NCI-H446 (cell line): ENCODE measurements at regions not wholly inside any gene's neighbourhood (a gene's known extent, or its start where the extent isn't known, plus 50 kb on each side); places are given as distances from the start of the nearest gene placed in this dataset.
"Not testable (repeated sequence)": the region's sequence is repeated elsewhere in the genome, so short reads cannot be mapped to it uniquely, and the experiment has no call there.

Experiments used
- DNase-seq, 2 experiments: peaks; one replicate each; lab custom pipeline; 2025; lab: John Stamatoyannopoulos, UW

DNA sequence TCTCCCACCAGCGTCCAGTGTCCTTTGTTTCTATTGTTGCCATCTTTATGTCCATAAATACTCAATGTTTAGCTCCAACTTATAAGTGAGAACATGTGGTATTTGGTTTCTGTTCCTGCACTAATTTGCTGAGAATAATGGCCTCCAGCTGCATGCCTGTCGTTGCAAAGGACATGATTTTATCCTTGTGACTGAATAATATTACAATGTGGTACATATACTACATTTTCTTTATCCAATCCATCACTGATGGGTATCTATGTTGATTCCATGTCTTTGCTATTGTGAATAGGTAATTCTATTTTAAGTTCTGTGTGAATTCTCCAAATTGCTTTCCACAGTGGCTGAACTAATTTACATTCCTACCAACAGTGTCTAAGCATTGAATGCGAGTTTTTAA, 578.6 kb upstream of the CA10 start:
- DNase-seq, result no peak

GRCh38 chr17:52732841-52733240, 574.3 kb upstream of the CA10 start:
- no peak for DNase-seq

DNA sequence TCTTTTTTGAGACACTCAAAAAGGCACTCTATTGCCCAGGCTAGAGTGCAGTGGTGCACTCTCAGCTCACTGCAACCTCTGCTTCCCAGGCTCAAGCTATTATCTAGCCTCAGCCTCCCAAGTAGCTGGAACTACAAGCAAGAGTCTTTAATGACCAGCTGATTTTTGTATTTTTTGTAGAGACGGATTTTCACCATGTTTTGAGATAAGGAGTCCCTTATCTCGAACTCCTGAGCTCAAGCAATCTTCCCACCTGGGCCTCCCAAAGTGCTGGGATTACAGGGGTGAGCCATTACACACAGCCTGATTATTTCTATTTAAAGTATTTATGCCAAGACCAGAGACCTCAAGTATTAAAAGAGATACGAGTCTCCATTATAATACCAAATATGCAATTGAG, 566.1 kb upstream of the CA10 start:
- DNase-seq, result no peak

DNA sequence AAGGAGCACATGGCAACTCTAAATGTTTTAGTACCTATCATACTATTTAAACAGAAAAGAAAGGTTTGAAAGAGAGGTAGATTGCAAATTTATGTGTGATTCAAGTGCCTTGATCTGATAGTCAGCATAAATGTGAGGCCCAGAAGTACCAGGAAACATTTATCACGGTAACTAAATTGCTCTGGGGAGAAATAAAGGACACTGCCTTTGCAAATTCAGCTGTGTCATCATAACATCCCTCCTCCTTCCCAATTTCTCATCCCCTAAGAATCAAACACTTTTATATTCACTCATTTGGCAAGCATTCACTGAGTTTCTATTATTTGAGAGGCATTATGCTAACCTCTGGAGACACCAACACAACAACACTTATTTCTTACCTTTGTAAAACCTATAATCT, 563.4 kb upstream of the CA10 start:
- DNase-seq, result no peak

- no peak for DNase-seq
Observed at GRCh38 chr17:52710363-52710901, 551.9 kb upstream of the CA10 start.

GRCh38 chr17:52709724-52710123, 551.2 kb upstream of the CA10 start:
- DNase-seq, result no peak

- DNase-seq, result no peak
Observed at GRCh38 chr17:52696362-52696761, 537.8 kb upstream of the CA10 start.

DNA sequence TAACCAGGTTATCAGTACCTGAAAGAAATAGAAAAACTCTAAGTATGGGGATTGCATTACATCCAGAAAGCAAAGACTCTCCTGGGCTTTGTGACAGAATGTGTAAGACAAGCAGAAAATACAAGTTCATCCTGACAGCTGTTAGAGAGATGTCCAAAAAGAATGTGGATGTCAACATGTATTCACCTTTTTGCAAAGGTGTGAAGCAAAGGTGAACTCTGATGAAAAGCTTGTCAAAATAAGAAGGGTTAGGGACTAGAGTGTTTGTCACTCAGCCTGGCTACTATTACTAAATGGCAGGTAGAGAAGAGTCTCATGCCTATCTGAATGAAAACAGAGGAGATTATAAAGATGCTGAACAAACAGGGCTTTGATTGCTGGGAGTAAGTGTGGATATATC, 527.6 kb upstream of the CA10 start:
- no peak for DNase-seq

GRCh38 chr17:52681480-52681879, 523.0 kb upstream of the CA10 start:
- DNase-seq, result no peak

- no peak for DNase-seq
Observed at GRCh38 chr17:52678211-52678610, 519.7 kb upstream of the CA10 start.

DNA sequence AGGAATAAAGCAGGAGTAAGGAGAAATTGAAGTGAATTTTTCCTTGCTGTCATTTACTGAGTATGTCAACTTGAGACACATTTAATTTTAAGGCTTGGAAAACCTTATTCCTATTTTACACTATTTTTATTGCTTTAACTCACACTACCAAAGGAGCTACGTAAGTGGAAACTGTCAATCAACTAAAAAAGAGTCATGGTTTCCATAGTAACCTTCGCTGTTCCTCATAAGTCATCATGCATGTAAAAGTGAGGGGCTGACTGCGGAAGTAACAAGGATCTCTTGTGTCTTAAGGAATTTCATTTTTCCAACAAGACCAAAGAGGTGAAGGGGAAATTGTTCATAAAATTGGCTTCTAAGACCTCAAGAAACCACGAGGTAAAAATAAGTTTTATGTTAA, 516.2 kb upstream of the CA10 start:
- DNase-seq, result no peak

- no peak for DNase-seq
Observed at GRCh38 chr17:52673791-52674190, 515.3 kb upstream of the CA10 start.

DNA sequence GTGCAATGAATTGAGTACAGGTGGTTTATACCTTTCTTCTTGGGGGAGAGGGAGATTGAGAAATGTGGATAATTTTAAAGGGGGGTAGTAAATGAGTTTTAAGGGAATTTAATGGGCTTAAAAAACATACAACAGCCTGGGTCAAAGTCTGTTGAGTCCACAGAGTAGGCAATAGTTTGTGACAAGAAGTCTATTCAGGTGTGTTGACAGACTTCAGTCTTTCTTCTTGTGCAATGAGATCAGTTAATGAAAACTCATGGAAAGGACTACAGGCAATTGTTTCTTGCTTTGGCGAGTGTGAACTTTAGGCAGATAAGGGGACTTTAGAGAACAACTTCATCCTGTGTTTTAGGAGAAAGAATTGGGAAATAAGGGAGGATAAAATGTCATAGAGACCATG, 507.8 kb upstream of the CA10 start:
- no peak for DNase-seq

DNA sequence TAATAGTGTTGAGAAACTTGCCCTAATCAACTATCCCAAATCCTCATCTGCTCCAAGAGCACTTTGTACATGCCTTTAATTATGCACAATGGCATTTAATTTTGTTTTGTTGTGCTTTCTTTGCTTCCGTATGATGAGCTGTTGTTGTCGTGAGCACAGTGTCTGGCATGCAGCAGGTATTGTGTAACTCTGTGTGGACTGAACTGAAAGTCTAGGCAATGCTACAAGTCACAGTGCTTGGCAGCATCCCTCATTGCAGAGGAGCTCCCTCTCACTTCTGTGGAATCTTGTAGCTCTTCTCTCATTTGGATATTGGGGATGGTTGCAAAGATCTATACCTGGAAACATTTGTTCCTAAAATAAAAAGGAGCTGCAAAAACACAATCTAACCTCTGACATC, 502.2 kb upstream of the CA10 start:
- no peak for DNase-seq

DNA sequence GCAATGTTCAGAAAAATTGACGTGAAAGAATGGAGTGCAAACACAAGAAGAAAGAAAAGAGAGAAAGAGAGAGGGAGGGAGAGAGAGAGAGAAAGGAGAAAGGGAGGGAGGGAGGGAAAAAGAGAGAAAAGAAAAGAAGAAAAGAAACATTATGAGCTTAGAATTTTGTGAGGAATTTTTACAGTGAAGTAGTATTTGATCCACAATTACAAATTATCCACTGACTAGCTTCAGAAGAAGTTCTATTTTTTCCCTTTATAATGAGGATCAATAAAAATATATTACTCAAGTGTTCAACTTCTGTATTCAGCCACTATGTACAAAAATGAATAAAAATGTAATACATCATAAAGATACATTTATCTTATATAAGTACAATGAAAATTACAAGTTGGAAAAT, 494.5 kb upstream of the CA10 start:
- DNase-seq, result no peak

DNA sequence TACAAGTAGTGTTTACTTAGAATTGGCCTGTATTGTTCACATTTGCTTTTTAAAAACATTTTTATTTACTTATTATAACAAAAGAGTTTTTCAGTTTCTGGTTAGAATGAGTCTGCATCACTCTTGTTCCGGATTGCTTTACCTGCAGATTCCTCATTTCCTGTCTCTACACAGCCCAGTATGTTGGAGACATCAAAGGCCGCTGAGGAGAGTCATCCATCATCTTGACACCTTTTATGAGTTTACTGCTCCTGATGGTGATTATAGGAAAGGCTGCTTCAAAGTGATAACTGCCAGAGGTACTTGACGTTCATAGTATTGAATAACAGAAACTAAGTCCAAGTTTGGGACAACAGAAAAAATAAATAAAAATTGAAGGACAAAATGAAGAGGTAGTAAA, 490.5 kb upstream of the CA10 start:
- no peak for DNase-seq

DNA sequence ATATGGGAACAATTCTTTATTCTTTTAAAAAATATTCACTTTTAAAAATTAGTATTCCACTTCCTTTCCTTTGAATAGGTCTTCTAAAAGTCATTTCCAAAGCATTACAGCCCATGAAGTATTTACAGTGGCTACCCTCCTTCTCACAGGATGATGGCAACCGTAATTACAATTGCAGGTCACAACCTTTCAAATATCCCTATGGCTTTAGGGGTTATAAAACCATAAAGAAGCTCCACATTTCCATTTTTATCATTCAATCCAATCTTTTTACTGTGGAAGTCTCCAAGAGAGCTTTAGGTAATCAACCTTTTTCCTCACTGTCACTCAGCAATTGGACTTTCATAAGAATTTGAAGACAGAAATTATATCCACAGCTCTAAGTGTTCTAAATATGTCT, 488.9 kb upstream of the CA10 start:
- no peak for DNase-seq

- no peak for DNase-seq
Observed at GRCh38 chr17:52636443-52636842, 477.9 kb upstream of the CA10 start.

- no peak for DNase-seq
Observed at GRCh38 chr17:52606590-52606989, 448.1 kb upstream of the CA10 start.

DNA sequence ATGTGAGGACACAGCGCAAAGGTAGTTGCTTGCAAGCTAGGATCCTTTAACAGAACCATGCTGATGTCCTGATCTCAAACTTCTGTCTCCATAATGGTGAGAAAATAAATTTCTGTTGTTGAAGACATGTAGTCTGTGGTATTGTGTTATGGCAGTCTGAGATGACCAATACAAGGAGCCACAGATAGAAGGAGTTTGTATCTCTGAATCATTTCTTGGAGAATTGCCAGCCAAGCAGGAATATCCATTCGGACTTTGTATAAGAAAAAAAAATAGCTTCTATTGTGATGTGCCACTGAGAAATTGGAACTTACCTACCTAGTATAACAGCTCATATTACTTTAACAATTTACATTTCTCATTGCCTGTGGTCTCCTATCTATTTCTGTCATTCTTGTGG, 447.6 kb upstream of the CA10 start:
- DNase-seq, result no peak

DNA sequence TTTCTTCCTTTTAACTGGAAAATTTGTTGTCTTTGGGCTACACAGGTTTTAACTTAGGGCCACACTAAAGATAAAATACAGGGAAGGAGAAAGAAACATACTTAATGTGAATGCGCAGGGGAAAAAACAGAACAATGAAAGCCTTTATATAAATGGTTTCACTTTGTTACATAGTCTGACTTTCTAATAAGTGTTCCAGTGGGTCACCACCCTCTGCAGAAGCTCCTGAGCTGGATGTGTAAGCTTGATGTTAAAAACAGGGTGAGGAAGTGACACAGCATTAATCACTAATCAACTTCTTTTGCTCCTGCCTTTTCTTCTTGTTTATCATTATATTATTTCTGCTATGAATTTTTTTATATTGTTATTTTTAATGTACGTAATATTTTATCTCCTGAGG, 445.6 kb upstream of the CA10 start:
- no peak for DNase-seq

DNA sequence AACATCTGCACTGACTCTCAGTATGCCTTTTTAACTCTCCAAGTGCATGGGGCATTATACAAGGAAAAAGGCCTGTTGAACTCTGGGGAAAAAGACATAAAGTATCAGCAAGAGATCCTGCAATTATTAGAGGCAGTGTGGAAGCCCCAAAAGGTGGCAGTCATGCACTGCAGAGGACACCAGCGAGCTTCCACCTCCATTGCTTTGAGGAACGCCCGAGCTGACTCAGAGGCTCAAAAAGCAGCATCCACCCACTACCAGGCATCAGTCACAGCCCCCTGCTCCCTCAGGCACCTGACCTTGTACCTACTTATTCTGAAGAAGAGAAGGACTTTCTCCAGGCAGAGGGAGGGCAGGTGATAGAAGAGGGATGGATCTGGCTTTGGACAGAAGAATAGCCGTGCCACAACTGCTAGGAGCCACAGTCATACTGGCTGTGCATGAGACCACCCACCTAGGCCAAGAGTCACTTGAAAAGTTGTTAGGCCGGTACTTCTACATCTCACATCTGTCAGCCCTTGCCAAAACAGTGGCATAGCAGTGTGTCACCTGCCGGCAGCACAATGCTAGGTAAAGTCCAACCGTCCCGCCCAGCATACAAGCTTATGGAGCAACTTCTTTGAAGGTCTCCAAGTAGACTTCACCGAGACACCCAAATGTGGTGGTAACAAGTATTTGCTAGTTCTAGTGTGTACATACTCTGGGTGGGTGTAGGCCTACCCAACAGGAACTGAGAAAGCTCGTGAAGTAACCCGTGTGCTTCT, 439.1 kb upstream of the CA10 start:
- DNase-seq, result not testable (repeated sequence)

- DNase-seq, result no peak
Observed at GRCh38 chr17:52594516-52594915, 436.0 kb upstream of the CA10 start.

GRCh38 chr17:52546990-52547389, 388.5 kb upstream of the CA10 start:
- DNase-seq, result no peak
